Body of pancreas (tissue), 4 donors: ENCODE measurements at regions not wholly inside any gene's neighbourhood (a gene's known extent, or its start where the extent isn't known, plus 50 kb on each side); places are given as distances from the start of the nearest gene placed in this dataset.

ENCODE experiments used
- POLR2A ChIP-seq, 3 donors: fragments of 450-650 bp; IDR thresholded peaks; one replicate each; pipeline ENCODE4 v1.6.1; 2016; ENCODE audit warnings: antibody characterized with exemption in 3 of 3, mild to moderate bottlenecking in 2 of 3
- TF ChIP-seq, protein P1 (sequence below), 7 experiments: fragments of 450-650 bp in 4 of 7; fragments of 200-600 bp in 3 of 7; sonication (generic) in 3 of 7; IDR thresholded peaks; one replicate each; pipeline ENCODE4 v1.5.1; 2016 to 2019; ENCODE audit warnings: antibody characterized with exemption in 7 of 7

DNA sequence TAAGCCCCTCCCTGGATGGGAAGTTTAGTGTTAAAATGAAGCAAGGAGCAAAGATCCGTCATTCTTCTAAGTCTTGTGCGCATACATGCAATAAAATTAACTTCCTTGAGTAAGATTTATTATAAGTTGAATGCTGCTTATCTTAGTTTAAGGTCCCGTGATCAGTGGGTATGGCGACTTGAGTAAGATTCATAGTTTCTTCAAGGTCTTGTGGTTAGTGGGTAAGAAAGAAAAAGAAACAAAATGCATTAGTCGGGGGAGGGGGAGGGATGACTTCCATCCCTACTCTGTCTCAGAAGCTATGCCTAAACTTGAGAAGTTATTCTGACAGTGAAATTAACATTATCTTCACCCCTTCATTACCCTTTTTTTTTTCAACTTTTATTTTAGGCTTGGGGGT, 127.3 kb upstream of the MAGEB16 start:
- TF ChIP-seq POLR2A (IDR thresholded peaks at IDR 0.05): no peak
- TF ChIP-seq, protein P1, sequence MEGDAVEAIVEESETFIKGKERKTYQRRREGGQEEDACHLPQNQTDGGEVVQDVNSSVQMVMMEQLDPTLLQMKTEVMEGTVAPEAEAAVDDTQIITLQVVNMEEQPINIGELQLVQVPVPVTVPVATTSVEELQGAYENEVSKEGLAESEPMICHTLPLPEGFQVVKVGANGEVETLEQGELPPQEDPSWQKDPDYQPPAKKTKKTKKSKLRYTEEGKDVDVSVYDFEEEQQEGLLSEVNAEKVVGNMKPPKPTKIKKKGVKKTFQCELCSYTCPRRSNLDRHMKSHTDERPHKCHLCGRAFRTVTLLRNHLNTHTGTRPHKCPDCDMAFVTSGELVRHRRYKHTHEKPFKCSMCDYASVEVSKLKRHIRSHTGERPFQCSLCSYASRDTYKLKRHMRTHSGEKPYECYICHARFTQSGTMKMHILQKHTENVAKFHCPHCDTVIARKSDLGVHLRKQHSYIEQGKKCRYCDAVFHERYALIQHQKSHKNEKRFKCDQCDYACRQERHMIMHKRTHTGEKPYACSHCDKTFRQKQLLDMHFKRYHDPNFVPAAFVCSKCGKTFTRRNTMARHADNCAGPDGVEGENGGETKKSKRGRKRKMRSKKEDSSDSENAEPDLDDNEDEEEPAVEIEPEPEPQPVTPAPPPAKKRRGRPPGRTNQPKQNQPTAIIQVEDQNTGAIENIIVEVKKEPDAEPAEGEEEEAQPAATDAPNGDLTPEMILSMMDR (IDR thresholded peaks at IDR 0.05): no peak
